HCT116 (cell line): ENCODE measurements at regions not wholly inside any gene's neighbourhood (a gene's known extent, or its start where the extent isn't known, plus 50 kb on each side); places are given as distances from the start of the nearest gene placed in this dataset.

Experiments used
- ATAC-seq: fragments of 200-7000 bp; cut with Tn5 transposase; 2 replicates; pipeline ENCODE4 v1.9.1; 2020; ENCODE audit warnings: mild to moderate bottlenecking, moderate library complexity
- BruUV-seq: library from RNA; stranded (reverse); fragments of 400-500 nt; replicated peaks from 2 replicates; lab custom pipeline; 2021; lab: Mats Ljungman, UMichigan
- CTCF ChIA-PET: fragments of 300-600 bp; sonication (Branson Sonifier 250); formaldehyde crosslinking; loops from one replicate; lab custom pipeline; 2021; ENCODE audit warnings: antibody characterized with exemption; lab: Charles Lee
- POLR2A ChIA-PET: fragments of 300-600, 350-600 bp; sonication (Branson Sonifier 250); formaldehyde crosslinking; loops from one replicate; lab custom pipeline; 2021; ENCODE audit warnings: antibody characterized with exemption; lab: Charles Lee
- RAD21 ChIA-PET, 2 experiments: fragments of 300-600 bp; sonication (Branson Sonifier 250); formaldehyde crosslinking; loops; one replicate each; lab custom pipeline; 2023; ENCODE audit warnings: low total read pairs in 2 of 2; ENCODE audit not compliant: uncharacterized antibody in 2 of 2, unreplicated experiment in 2 of 2, low non-redundant PET in 1 of 2; lab: Charles Lee
- DNase-seq: peaks from one replicate; pipeline ENCODE4 v3.0.0-alpha.2; 2010; ENCODE audit warnings: low read depth, low spot score
- H2AFZ ChIP-seq: fragments of 200-600 bp; shearing (Covaris generic), sonication (generic); 2 replicates; pipeline ENCODE4 v1.6.1; 2017; ENCODE audit warnings: low read depth, mixed run types, mixed read lengths, antibody characterized with exemption, low read length; ENCODE audit not compliant: poor library complexity, severe bottlenecking
- H3K27ac ChIP-seq: 2 replicates; pipeline ENCODE4 v1.5.1; 2012; ENCODE audit warnings: low read depth, low read length
- H3K27me3 ChIP-seq: fragments of 200-600 bp; sonication (generic); 2 replicates; pipeline ENCODE4 v1.6.1; 2016; ENCODE audit warnings: mixed run types, low read length, mixed read lengths; ENCODE audit not compliant: insufficient read depth
- H3K36me3 ChIP-seq, 2 experiments: fragments of 200-500 bp in 1 of 2; fragments of 200-600 bp in 1 of 2; sonication (Bioruptor generic) in 1 of 2; sonication (generic) in 1 of 2; 2 replicates each; pipeline versions ENCODE4 v1.5.1 to v1.6.1; 2014 to 2016; ENCODE audit warnings: low read length in 2 of 2, inconsistent platforms in 1 of 2, mixed read lengths in 1 of 2, mixed run types in 1 of 2; ENCODE audit not compliant: insufficient read depth in 2 of 2, control insufficient read depth in 1 of 2
- H3K4me1 ChIP-seq, 2 experiments: fragments of 200-600 bp in 1 of 2; sonication (generic) in 1 of 2; 2 replicates each; pipeline versions ENCODE4 v1.5.1 to v1.6.1; 2012 to 2017; ENCODE audit warnings: low read length in 2 of 2, inconsistent platforms in 1 of 2, mild to moderate bottlenecking in 1 of 2, mixed read lengths in 1 of 2, mixed run types in 1 of 2, moderate library complexity in 1 of 2; ENCODE audit not compliant: insufficient read depth in 2 of 2, control insufficient read depth in 1 of 2
- H3K4me2 ChIP-seq: fragments of 200-600 bp; sonication (generic); 2 replicates; pipeline ENCODE4 v1.6.1; 2017; ENCODE audit warnings: mixed run types, low read length, mixed read lengths
- H3K4me3 ChIP-seq, 2 experiments: fragments of 200-600 bp in 1 of 2; sonication (generic) in 1 of 2; replicated peaks in 1 of 2; 2 replicates each; pipeline ENCODE4 v1.5.1; 2011 to 2016; ENCODE audit warnings: low read length in 2 of 2, control low read depth in 1 of 2, low read depth in 1 of 2, mild to moderate bottlenecking in 1 of 2, mixed read lengths in 1 of 2, mixed run types in 1 of 2
- H3K79me2 ChIP-seq: fragments of 200-600 bp; sonication (generic); 2 replicates; pipeline ENCODE4 v1.6.1; 2017; ENCODE audit warnings: mild to moderate bottlenecking, mixed run types, low read length, moderate library complexity, mixed read lengths; ENCODE audit not compliant: insufficient read depth
- H3K9ac ChIP-seq: fragments of 200-600 bp; sonication (generic); 2 replicates; pipeline ENCODE4 v1.6.1; 2016; ENCODE audit warnings: low read length, mixed read lengths
- H3K9me2 ChIP-seq: fragments of 200-600 bp; sonication (generic), shearing (Covaris generic); 2 replicates; pipeline ENCODE4 v1.6.1; 2017; ENCODE audit warnings: mixed run types, mild to moderate bottlenecking, moderate library complexity; ENCODE audit not compliant: insufficient read depth
- H3K9me3 ChIP-seq, 2 experiments: fragments of 200-500 bp in 1 of 2; fragments of 200-600 bp in 1 of 2; sonication (Bioruptor generic) in 1 of 2; sonication (generic) in 1 of 2; 2 replicates each; pipeline ENCODE4 v1.6.1; 2014 to 2017; ENCODE audit warnings: low read length in 2 of 2, mixed read lengths in 2 of 2, inconsistent platforms in 1 of 2, low read depth in 1 of 2, mild to moderate bottlenecking in 1 of 2, mixed run types in 1 of 2, moderate library complexity in 1 of 2; ENCODE audit not compliant: control insufficient read depth in 1 of 2, insufficient read depth in 1 of 2
- H4K20me1 ChIP-seq: fragments of 200-600 bp; sonication (generic), shearing (Covaris generic); 2 replicates; pipeline ENCODE4 v1.6.1; 2017; ENCODE audit warnings: mixed run types, mild to moderate bottlenecking, moderate library complexity; ENCODE audit not compliant: insufficient read depth
- CBX3 ChIP-seq: IDR thresholded peaks from 2 replicates; pipeline ENCODE4 v1.6.1; 2012; ENCODE audit warnings: low read depth
- CEBPB ChIP-seq: IDR thresholded peaks from 2 replicates; pipeline ENCODE4 v1.6.1; 2012; ENCODE audit warnings: low read depth
- CTCF ChIP-seq, 3 experiments: fragments of 200-600 bp in 1 of 3; sonication (generic) in 1 of 3; IDR thresholded peaks in 2 of 3; conservative IDR thresholded peaks in 1 of 3; 2 replicates each; pipeline ENCODE4 v1.5.1; 2012 to 2017; ENCODE audit warnings: low read depth in 2 of 3, low read length in 2 of 3, antibody characterized with exemption in 1 of 3, borderline replicate concordance in 1 of 3, control low read depth in 1 of 3, mild to moderate bottlenecking in 1 of 3, mixed read lengths in 1 of 3, mixed run types in 1 of 3, moderate library complexity in 1 of 3; ENCODE audit not compliant: insufficient read depth in 1 of 3
- EGR1 ChIP-seq: IDR thresholded peaks from 2 replicates; pipeline ENCODE4 v1.6.1; 2012; ENCODE audit warnings: low read depth
- ELF1 ChIP-seq: IDR thresholded peaks from 2 replicates; pipeline ENCODE4 v1.6.1; 2012; ENCODE audit warnings: low read depth, borderline replicate concordance
- EZH2 ChIP-seq: fragments of 200-600 bp; sonication (generic); IDR thresholded peaks from 2 replicates; pipeline ENCODE4 v1.6.1; 2017; ENCODE audit warnings: antibody characterized with exemption, mixed run types
- EZH2phosphoT487 ChIP-seq: fragments of 200-600 bp; IDR thresholded peaks from 2 replicates; pipeline ENCODE4 v1.6.1; 2018; ENCODE audit warnings: antibody characterized with exemption, borderline replicate concordance
- FOSL1 ChIP-seq: IDR thresholded peaks from 2 replicates; pipeline ENCODE4 v1.6.1; 2012; ENCODE audit warnings: low read depth
- JUND ChIP-seq: IDR thresholded peaks from 2 replicates; pipeline ENCODE4 v1.6.1; 2012
- MAX ChIP-seq: IDR thresholded peaks from 2 replicates; pipeline ENCODE4 v1.6.1; 2012
- POLR2A ChIP-seq: IDR thresholded peaks from 2 replicates; pipeline ENCODE4 v1.7.0; 2011; ENCODE audit warnings: borderline replicate concordance; ENCODE audit not compliant: insufficient read depth, insufficient read length; ENCODE audit errors: extremely low read depth
- RAD21 ChIP-seq: IDR thresholded peaks from 2 replicates; pipeline ENCODE4 v1.6.1; 2012; ENCODE audit warnings: low read depth, mild to moderate bottlenecking
- REST ChIP-seq: IDR thresholded peaks from 2 replicates; pipeline ENCODE4 v1.6.1; 2012; ENCODE audit warnings: low read depth
- SIN3A ChIP-seq: IDR thresholded peaks from 2 replicates; pipeline ENCODE4 v1.6.1; 2012; ENCODE audit warnings: low read depth
- SP1 ChIP-seq: IDR thresholded peaks from 2 replicates; pipeline ENCODE4 v1.6.1; 2012; ENCODE audit warnings: low read depth
- SRF ChIP-seq: IDR thresholded peaks from 2 replicates; pipeline ENCODE4 v1.6.1; 2012; ENCODE audit warnings: low read depth
- TCF7L2 ChIP-seq: IDR thresholded peaks from 2 replicates; pipeline ENCODE4 v1.7.0; 2011; ENCODE audit warnings: borderline replicate concordance, inconsistent platforms; ENCODE audit not compliant: insufficient read depth, insufficient read length; ENCODE audit errors: extremely low read depth
- ZBTB33 ChIP-seq: IDR thresholded peaks from 2 replicates; pipeline ENCODE4 v1.6.1; 2011; ENCODE audit warnings: mild to moderate bottlenecking, low read length, moderate library complexity; ENCODE audit not compliant: insufficient replicate concordance; ENCODE audit errors: extremely low read depth
- ZFX ChIP-seq: fragments of 450-650 bp; IDR thresholded peaks from 2 replicates; pipeline ENCODE4 v1.6.1; 2017
- ZNF274 ChIP-seq: fragments of 200-500 bp; sonication (Bioruptor generic); IDR thresholded peaks from 2 replicates; pipeline ENCODE4 v1.6.1; 2014; ENCODE audit warnings: mild to moderate bottlenecking, low read depth, low read length, inconsistent platforms
- intact Hi-C: fragments of 100-400 bp; cut with micrococcal nuclease; formaldehyde crosslinking; loops from 2 replicates; pipeline ENCODE4 v1.10.0; 2022

- TF ChIP-seq ZNF274 (no peak), MAX (no peak), RAD21 (no peak), POLR2A (no peak), ZFX (no peak), CTCF (IDR thresholded peaks at IDR 0.05 in 2 of 3, conservative IDR thresholded peaks at IDR 0.05 in 1 of 3; ENCODE audit: borderline replicate concordance in 1 of 3, insufficient read depth in 1 of 3, low read depth in 2 of 3, low read length in 2 of 3) (no peak), ELF1 (no peak), EGR1 (no peak), JUND (no peak), CBX3 (no peak), SIN3A (no peak), CEBPB (no peak), ZBTB33 (no peak), FOSL1 (no peak), TCF7L2 (no peak), EZH2phosphoT487 (no peak), SRF (no peak), SP1 (no peak), REST (no peak), EZH2 (no peak)
- H3K9ac ChIP-seq, result no peak overlapping the region
- H3K9me3 ChIP-seq, result no peaks in the 10 kb centered on the region
- peaks cover 2 to 15% of the 10 kb centered on the region in 2 experiments; a peak in 2 of 4 replicates for H3K4me1 ChIP-seq
- CTCF ChIA-PET, result no interaction called here
- H3K9me2 ChIP-seq, result no peaks in the 10 kb centered on the region
- H3K36me3 ChIP-seq, result no peaks in the 10 kb centered on the region
- ATAC-seq (no peak), DNase-seq (no peak)
- no peaks in the 10 kb centered on the region for H3K79me2 ChIP-seq
- RAD21 ChIA-PET, result no interaction called here
- no peak overlapping the region for H3K4me3 ChIP-seq
- intact Hi-C loops, result no loop called here
- no peaks in the 10 kb centered on the region for H3K27me3 ChIP-seq
- no peaks in the 10 kb centered on the region for H4K20me1 ChIP-seq
- no peak overlapping the region for H3K4me2 ChIP-seq
- BruUV-seq, result no TSS peak
- POLR2A ChIA-PET, result no interaction called here
- H3K27ac ChIP-seq, result no peak overlapping the region
- no peak overlapping the region for H2AFZ ChIP-seq
Observed at GRCh38 chr5:87076411-87076810, 191.3 kb upstream of the RASA1 start.
